Fibroblast of the aortic adventitia (primary cell): ENCODE measurements at regions not wholly inside any gene's neighbourhood (a gene's known extent, or its start where the extent isn't known, plus 50 kb on each side); places are given as distances from the start of the nearest gene placed in this dataset.

Experiments
- DNase-seq: peaks from one replicate; pipeline ENCODE4 v3.0.0-alpha.2; 2010; ENCODE audit warnings: low read depth
- H3K4me3 ChIP-seq: 2 replicates; pipeline ENCODE4 v1.5.1; 2011; ENCODE audit warnings: low read depth, mild to moderate bottlenecking, control low read depth, low read length, moderate library complexity
- CTCF ChIP-seq: IDR thresholded peaks from 2 replicates; pipeline ENCODE4 v1.5.1; 2011; ENCODE audit warnings: mild to moderate bottlenecking, low read length, control low read depth, inconsistent platforms; ENCODE audit not compliant: insufficient read depth

GRCh38 chr6:167510648-167511047 lies 185.8 kb downstream of the TTLL2 start:
- no peak for TF ChIP-seq CTCF
- no peak overlapping the region for H3K4me3 ChIP-seq
- no peak for DNase-seq

DNA sequence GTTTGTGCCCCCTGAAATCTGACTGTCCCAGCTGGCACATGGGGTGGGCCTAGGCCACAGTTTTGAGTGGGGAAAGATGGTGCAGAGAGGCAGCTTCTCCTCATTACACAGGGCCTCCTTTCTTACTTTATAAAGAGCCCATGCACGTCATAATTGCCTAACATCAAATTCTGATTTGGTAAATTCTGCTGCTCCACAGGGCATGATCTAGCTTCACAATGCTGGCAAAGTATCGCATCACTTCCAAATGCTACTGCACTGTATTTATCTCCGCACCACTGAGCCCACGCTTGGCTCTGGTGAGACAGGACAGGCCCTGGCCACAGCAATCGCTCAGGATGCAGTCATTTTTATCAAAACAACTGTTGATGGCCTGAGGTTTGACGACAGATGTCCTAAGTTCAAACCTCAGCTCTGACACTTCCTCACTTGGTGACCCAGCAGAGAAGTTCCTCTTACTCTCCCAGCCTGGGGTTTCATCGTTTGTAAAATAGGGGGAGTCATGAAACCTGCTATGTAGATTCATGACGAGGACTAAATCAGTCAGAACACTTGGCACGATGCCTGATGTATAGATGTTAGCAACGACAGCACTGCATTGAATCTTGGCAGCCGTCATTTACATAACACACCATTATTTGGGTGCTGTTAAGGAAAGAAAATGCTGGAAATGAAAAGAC lies 187.9 kb downstream of the TTLL2 start:
- DNase-seq = no peak
- no peak overlapping the region for H3K4me3 ChIP-seq
- no peak for TF ChIP-seq CTCF

GRCh38 chr6:167513778-167514177 lies 188.9 kb downstream of the TTLL2 start:
- H3K4me3 ChIP-seq = no peak overlapping the region
- no peak for TF ChIP-seq CTCF
- no peak for DNase-seq

GRCh38 chr6:167514524-167514923 lies 189.6 kb downstream of the TTLL2 start:
- no peak for TF ChIP-seq CTCF
- H3K4me3 ChIP-seq = no peak overlapping the region
- no peak for DNase-seq

- no peak for TF ChIP-seq CTCF
- DNase-seq = no peak
- H3K4me3 ChIP-seq = no peak overlapping the region
These were observed 191.1 kb downstream of the TTLL2 start for GRCh38 chr6:167515873-167516507.

DNA sequence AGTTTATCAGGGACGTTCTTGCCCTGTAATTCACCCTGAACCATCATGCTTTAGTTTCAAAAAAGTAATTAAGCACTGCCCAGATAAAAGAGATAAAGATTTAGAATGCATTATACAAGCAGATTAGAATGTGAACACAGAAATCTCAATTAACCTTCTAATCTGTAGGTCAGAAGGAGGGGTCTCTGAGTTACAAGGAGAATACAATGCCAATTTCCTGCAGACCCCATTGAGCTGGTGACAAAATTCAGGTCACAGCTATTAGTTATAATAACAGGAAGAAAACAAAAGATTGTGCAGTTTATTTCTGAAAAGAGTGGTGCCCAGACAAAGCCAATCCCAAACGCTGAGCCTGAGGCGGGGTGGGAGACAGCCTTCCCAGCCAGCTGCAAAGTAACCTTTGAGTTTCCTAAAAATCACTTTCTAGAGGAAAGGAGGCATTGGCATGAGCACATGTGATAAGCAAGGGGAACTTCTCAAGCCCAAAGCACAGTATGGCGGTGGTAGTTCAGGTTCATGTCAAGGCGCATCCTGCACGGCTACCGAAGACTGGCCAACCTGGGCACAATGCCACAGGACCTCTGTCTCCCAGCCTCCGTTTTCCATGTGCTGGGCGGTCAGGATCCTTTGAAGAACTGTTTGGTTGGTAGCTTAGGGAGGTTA lies 192.5 kb downstream of the TTLL2 start:
- H3K4me3 ChIP-seq = no peak overlapping the region
- no peak for TF ChIP-seq CTCF
- no peak for DNase-seq
